Stimulated activated CD4-positive, alpha-beta T cell treated with anti-CD3 and anti-CD28 coated beads, TNF-alpha, amount 100 ng/mL, for 24 hours (primary cell): ENCODE measurements at regions not wholly inside any gene's neighbourhood (a gene's known extent, or its start where the extent isn't known, plus 50 kb on each side); places are given as distances from the start of the nearest gene placed in this dataset.
"Not testable (repeated sequence)": the region's sequence is repeated elsewhere in the genome, so short reads cannot be mapped to it uniquely, and the experiment has no call there.

Experiments
- DNase-seq, 3 experiments: peaks; one replicate each; pipeline ENCODE4 v3.0.0-alpha.2; 2020; ENCODE audit warnings: low read depth in 3 of 3

DNA sequence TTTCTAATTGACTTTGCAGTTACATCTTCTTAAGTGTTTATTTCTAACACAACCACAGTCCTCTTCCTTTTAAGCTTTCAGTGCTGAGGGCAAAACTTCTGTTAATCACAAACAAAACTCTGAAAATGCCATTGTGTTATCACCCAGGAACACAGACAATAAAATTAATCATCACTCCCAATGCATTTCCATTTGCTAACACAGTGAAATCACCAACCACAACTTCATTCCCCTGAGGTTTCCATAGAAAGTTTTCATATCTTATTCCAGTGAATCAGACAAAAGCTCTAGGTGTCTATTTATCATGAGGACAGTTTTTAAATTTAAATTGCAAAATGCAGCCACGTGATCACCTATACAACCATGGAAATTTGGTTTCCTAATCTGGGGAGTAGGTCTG lies 516.2 kb upstream of the TSPY4 start:
- no peak for DNase-seq

- DNase-seq, result no peak
Measured at GRCh38 chrY:8852278-8852677, 485.0 kb upstream of the TSPY4 start.

DNA sequence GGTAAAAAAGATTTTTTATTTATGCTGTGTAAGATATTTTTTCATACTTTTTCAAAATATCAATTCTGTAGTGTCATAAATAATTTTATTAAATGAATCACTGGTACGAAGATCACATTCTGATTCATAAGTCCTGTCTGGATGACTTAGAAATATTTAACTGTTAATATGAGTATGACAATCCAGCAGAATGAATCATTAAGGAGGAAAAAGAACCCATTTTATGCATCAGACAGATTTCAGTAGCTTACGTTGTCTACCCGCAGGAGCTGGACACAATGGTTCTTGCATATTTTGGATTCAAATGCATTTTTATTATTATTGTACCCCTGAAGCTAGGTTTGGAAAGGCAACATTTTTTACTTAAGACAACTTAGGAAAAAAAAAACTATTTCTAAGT lies 448.9 kb upstream of the TSPY4 start:
- no peak for DNase-seq

DNA sequence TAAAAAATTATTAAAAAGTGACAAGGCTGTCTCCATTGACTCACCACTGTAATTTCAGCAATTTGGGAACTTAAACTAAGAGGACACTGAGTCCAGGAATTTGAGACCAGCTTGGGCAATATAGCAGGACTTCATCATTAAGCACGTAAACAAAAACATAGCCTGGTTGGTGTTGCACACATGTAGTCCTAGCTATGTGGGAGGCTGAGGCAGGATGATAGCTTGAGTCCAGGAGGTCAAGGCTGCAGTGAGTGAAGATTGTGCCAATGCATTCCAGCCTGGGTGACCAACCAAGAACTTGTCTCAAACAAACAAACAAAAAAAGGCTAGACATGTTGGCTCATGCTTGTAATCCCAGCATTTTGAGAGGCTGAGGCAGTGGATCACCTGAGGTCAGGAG lies 439.4 kb upstream of the TSPY4 start:
- DNase-seq, result no peak

DNA sequence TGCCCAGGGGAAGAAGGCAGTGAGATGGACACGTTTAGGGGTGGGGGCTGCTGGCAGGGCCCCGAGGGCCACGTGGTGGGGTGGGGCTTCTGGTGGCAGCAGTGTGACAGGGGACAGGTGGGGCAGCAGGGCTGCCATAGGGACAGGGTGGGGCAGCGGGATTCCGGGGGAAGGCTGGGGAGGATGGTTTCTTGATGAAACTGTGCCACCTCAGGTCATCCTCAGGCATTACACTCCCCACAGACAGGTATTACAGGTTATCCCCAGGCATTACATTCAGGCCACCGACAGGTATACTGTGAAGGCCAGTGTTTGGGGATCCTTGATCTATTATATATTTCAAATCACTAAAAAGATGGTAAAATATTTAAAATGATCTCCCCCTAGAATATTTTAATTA lies 432.1 kb upstream of the TSPY4 start:
- no peak for DNase-seq

DNA sequence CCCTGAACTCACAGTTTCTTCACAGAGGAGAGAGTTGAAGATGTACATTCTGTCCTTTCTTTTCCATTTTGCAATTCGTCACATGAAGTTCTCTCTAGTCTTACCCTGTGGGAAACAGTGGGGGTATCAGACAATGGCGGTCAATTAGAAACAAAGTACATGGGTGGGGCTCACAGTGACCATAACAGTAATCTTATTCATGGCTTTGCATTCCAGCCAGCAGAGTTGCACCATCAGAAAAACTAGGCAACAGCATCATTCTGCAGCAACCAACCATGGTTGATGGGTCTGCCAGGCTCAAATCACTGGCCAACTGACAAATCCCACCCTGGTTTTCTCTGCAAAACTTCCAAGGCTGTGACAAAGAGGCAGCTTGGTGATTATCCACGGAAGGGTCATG lies 414.7 kb upstream of the TSPY4 start:
- not testable (repeated sequence) for DNase-seq
